Astrocyte of the cerebellum (primary cell): ENCODE measurements at regions not wholly inside any gene's neighbourhood (a gene's known extent, or its start where the extent isn't known, plus 50 kb on each side); places are given as distances from the start of the nearest gene placed in this dataset.

ENCODE experiments used
- DNase-seq: peaks from one replicate; pipeline ENCODE4 v3.0.0-alpha.2; 2011; ENCODE audit warnings: low read depth
- H3K4me3 ChIP-seq: 2 replicates; pipeline ENCODE4 v1.5.1; 2011; ENCODE audit warnings: mild to moderate bottlenecking, low read depth, low read length, moderate library complexity
- in situ Hi-C: cut with HindIII; loops from 2 replicates; pipeline ENCODE4 v1.10.0; 2017; ENCODE audit warnings: low sequenced_read_pairs
- TF ChIP-seq, protein P1 (sequence below): IDR thresholded peaks from 2 replicates; pipeline ENCODE4 v1.5.1; 2012; ENCODE audit warnings: low read length, low read depth, moderate library complexity, mild to moderate bottlenecking; ENCODE audit errors: missing control alignments

DNA sequence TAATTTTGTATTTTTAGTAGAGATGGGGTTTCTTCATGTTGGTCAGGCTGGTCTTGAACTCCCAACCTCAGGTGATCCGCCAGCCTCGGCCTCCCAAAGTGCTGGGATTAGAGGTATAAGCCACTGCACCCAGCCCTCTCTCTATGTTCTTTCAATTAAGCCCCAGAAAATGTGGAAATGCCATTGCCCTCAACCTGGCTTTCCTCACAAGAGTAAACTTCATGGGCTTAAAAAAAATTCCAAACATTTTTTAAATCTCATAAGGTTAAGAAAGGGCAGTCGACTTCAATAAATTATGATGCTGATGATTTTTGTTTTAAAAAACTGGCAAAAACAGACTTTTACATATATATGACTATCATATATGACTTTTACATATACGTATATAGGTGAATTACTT lies 107.6 kb downstream of the TES start:
- TF ChIP-seq, protein P1, sequence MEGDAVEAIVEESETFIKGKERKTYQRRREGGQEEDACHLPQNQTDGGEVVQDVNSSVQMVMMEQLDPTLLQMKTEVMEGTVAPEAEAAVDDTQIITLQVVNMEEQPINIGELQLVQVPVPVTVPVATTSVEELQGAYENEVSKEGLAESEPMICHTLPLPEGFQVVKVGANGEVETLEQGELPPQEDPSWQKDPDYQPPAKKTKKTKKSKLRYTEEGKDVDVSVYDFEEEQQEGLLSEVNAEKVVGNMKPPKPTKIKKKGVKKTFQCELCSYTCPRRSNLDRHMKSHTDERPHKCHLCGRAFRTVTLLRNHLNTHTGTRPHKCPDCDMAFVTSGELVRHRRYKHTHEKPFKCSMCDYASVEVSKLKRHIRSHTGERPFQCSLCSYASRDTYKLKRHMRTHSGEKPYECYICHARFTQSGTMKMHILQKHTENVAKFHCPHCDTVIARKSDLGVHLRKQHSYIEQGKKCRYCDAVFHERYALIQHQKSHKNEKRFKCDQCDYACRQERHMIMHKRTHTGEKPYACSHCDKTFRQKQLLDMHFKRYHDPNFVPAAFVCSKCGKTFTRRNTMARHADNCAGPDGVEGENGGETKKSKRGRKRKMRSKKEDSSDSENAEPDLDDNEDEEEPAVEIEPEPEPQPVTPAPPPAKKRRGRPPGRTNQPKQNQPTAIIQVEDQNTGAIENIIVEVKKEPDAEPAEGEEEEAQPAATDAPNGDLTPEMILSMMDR, result no peak
- no peak overlapping the region for H3K4me3 ChIP-seq
- no peak for DNase-seq
- in situ Hi-C loops, result no loop called here

- in situ Hi-C loops, result no loop called here
- DNase-seq, result no peak
- TF ChIP-seq, protein P1, result no peak
- no peak overlapping the region for H3K4me3 ChIP-seq
These were observed 112.2 kb downstream of the TES start for GRCh38 chr7:116322541-116322940.

DNA sequence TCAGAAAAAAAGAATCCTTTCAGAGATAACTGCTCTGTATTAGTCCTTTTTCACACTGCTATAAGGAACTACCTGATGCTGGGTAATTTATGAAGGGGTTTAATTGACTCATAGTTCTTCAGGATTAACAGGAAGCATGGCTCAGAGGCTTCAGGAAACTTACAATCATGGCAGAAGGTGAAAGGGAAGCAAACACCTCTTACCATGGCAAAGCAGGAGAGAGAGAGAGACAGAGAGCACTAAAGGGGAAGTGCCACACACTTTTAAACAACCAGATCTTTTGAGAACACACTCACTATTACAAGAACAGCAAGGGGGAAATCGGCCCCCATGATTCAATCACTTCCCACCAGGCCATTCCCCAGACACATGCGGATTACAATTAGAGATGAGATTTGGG lies 114.2 kb downstream of the TES start:
- no peak for DNase-seq
- H3K4me3 ChIP-seq, result no peak overlapping the region
- in situ Hi-C loops, result no loop called here
- TF ChIP-seq, protein P1, result no peak

DNA sequence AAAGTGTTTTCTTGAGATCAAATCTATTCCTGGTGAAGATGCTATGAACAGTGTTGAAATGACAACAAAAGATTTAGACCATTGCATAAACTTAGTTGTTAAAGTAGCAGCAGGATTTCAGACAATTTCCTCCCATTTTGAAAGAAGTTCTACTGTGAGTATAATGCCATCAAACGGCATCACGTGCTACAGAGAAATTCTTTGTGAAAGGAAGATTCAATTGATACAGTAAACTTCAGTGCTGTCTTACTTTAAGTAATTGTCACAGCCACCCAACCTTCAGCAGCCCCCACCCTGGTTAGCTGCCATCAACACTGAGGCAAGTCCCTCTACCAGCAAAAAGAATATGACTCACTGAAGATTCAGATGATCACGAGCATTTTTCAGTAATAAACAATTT lies 115.2 kb downstream of the TES start:
- no peak overlapping the region for H3K4me3 ChIP-seq
- no peak for DNase-seq
- TF ChIP-seq, protein P1, result no peak
- in situ Hi-C loops, result no loop called here

GRCh38 chr7:116327135-116327534 lies 116.8 kb downstream of the TES start:
- in situ Hi-C loops, result no loop called here
- H3K4me3 ChIP-seq, result no peak overlapping the region
- TF ChIP-seq, protein P1, result no peak
- no peak for DNase-seq

- TF ChIP-seq, protein P1, result no peak
- in situ Hi-C loops, result no loop called here
- no peak overlapping the region for H3K4me3 ChIP-seq
- DNase-seq, result peak; percentile 85
These were observed 117.4 kb downstream of the TES start for GRCh38 chr7:116327752-116328151.

GRCh38 chr7:116328161-116328560 lies 117.8 kb downstream of the TES start:
- in situ Hi-C loops, result no loop called here
- no peak overlapping the region for H3K4me3 ChIP-seq
- TF ChIP-seq, protein P1, result no peak
- DNase-seq, result no peak
